GM13976 (cell line): ENCODE measurements at regions not wholly inside any gene's neighbourhood (a gene's known extent, or its start where the extent isn't known, plus 50 kb on each side); places are given as distances from the start of the nearest gene placed in this dataset.
"Not testable (repeated sequence)": the region's sequence is repeated elsewhere in the genome, so short reads cannot be mapped to it uniquely, and the experiment has no call there.

ENCODE experiments used
- DNase-seq: peaks from one replicate; pipeline ENCODE4 v3.0.0; 2012; ENCODE audit warnings: low spot score
- CTCF ChIP-seq: IDR thresholded peaks from 2 replicates; pipeline ENCODE4 v1.5.1; 2012; ENCODE audit warnings: borderline replicate concordance, mild to moderate bottlenecking; ENCODE audit not compliant: insufficient read depth; ENCODE audit errors: extremely low read depth, missing control alignments, control extremely low read depth
- in situ Hi-C: fragments of 300-500 bp; cut with MboI; formaldehyde crosslinking; loops from one replicate; pipeline ENCODE4 v1.12.0; 2022; ENCODE audit warnings: low sequenced_read_pairs, mixed read lengths, inconsistent platforms; ENCODE audit not compliant: unreplicated experiment

GRCh38 chr13:28607187-28607955, 51.6 kb upstream of the POMP start:
- in situ Hi-C loops, result no loop called here
- DNase-seq, result no peak
- no peak for TF ChIP-seq CTCF

GRCh38 chr13:28606466-28606865, 52.5 kb upstream of the POMP start:
- no peak for TF ChIP-seq CTCF
- in situ Hi-C loops, result no loop called here
- DNase-seq, result no peak

GRCh38 chr13:28605147-28605546, 53.8 kb upstream of the POMP start:
- in situ Hi-C loops, DNase-seq: not testable (repeated sequence)

- in situ Hi-C loops, result no loop called here
- no peak for DNase-seq
- TF ChIP-seq CTCF, result no peak
Observed at GRCh38 chr13:28603043-28603664, 55.8 kb upstream of the POMP start.

GRCh38 chr13:28602580-28602979, 56.4 kb upstream of the POMP start:
- in situ Hi-C loops, result no loop called here
- no peak for DNase-seq
- no peak for TF ChIP-seq CTCF

GRCh38 chr13:28601581-28601980, 57.3 kb upstream of the POMP start:
- in situ Hi-C loops, result no loop called here
- no peak for DNase-seq
- TF ChIP-seq CTCF, result no peak

- in situ Hi-C loops, result no loop called here
- no peak for TF ChIP-seq CTCF
- no peak for DNase-seq
Observed at GRCh38 chr13:28597641-28598040, 61.3 kb upstream of the POMP start.
